Activated CD8-positive, alpha-beta memory T cell treated with anti-CD3 and anti-CD28 coated beads for 36 hours (primary cell): ENCODE measurements at regions not wholly inside any gene's neighbourhood (a gene's known extent, or its start where the extent isn't known, plus 50 kb on each side); places are given as distances from the start of the nearest gene placed in this dataset.

Experiments used
- CTCF ChIA-PET: fragments of 350-600 bp; sonication (Branson Sonifier 250); formaldehyde crosslinking; loops from one replicate; lab custom pipeline; 2021; ENCODE audit warnings: antibody characterized with exemption; lab: Charles Lee
- POLR2A ChIA-PET: fragments of 350-600 bp; sonication (Branson Sonifier 250); formaldehyde crosslinking; loops from one replicate; lab custom pipeline; 2021; ENCODE audit warnings: antibody characterized with exemption; lab: Charles Lee

GRCh38 chr1:227388214-227389168, 70.2 kb upstream of the CDC42BPA start:
- ChIA-PET POLR2A (no interaction called here), CTCF (no interaction called here)

GRCh38 chr1:227379555-227379892, 61.2 kb upstream of the CDC42BPA start:
- CTCF ChIA-PET: no interaction called here
- POLR2A ChIA-PET: no interaction called here

GRCh38 chr1:227378871-227379554, 60.7 kb upstream of the CDC42BPA start:
- ChIA-PET POLR2A (no interaction called here), CTCF (no interaction called here)

- ChIA-PET CTCF (no interaction called here), POLR2A (no interaction called here)
These were observed 59.9 kb upstream of the CDC42BPA start for GRCh38 chr1:227378181-227378580.

- POLR2A ChIA-PET: no interaction called here
These were observed 56.6 kb upstream of the CDC42BPA start for GRCh38 chr1:227374846-227375245.

GRCh38 chr1:227372726-227373130, 54.4 kb upstream of the CDC42BPA start:
- CTCF ChIA-PET: no interaction called here
- POLR2A ChIA-PET: no interaction called here

More at GRCh38 chr1:227374846-227375245, 56.6 kb upstream of the CDC42BPA start:
- CTCF ChIA-PET: no interaction called here

GRCh38 chr1:227370533-227371254, 52.4 kb upstream of the CDC42BPA start:
- ChIA-PET CTCF (no interaction called here), POLR2A (no interaction called here)

- CTCF ChIA-PET: no interaction called here
- POLR2A ChIA-PET: interaction anchor here (0.7 kb wide), 1 partner anchor 20 kb away, joined by 4 read pairs; no protein-coding TSS in a partner anchor
These were observed 50.9 kb upstream of the CDC42BPA start for GRCh38 chr1:227369102-227369760.
